ENCODE measurements at regions not wholly inside any gene's neighbourhood (a gene's known extent, or its start where the extent isn't known, plus 50 kb on each side); places are given as distances from the start of the nearest gene placed in this dataset.

GRCh38 chr15:39181940-39182339, 398.9 kb upstream of the THBS1 start:
- Histone ChIP-seq H3K79me1 (ENCODE audit: low read depth, low read length) (no peaks in the 10 kb centered on the region), H2AFZ (ENCODE audit: low read length) (no peak overlapping the region), H3K4me3 (ENCODE audit: extremely low read depth in 1 of 4, insufficient read depth in 2 of 4, low read depth in 3 of 4, low read length in 4 of 4) (no peak overlapping the region), H3K23me2 (ENCODE audit: low read depth, low read length) (no peaks in the 10 kb centered on the region), H3K18ac (ENCODE audit: extremely low read depth, low read length) (no peak overlapping the region), H3K9me3 (ENCODE audit: insufficient read depth in 2 of 2, low read depth in 1 of 2, low read length in 1 of 2) (no peaks in the 10 kb centered on the region), H4K5ac (ENCODE audit: insufficient read length, low read depth, low read length) (no peak overlapping the region), H3K27me3 (replicated peaks in 1 of 4; ENCODE audit: control insufficient read depth in 3 of 4, extremely low read depth in 1 of 4, insufficient read depth in 3 of 4, low read length in 3 of 4) (no peaks in the 10 kb centered on the region), H3K36me3 (ENCODE audit: control insufficient read depth in 2 of 4, insufficient read depth in 4 of 4, low read length in 3 of 4) (no peaks in the 10 kb centered on the region), H3K9ac (replicated peaks in 1 of 4; ENCODE audit: extremely low read depth in 1 of 4, low read depth in 3 of 4, low read length in 3 of 4) (no peak overlapping the region), H3K79me2 (ENCODE audit: control insufficient read depth in 1 of 2, insufficient read depth in 2 of 2, low read length in 2 of 2) (no peaks in the 10 kb centered on the region), H3K14ac (ENCODE audit: insufficient read length) (no peak overlapping the region), H3K27ac (ENCODE audit: low read depth, low read length) (no peak overlapping the region), H4K8ac (ENCODE audit: extremely low read depth, insufficient read depth, low read length) (no peak overlapping the region), H3K4me1 (replicated peaks in 1 of 4; ENCODE audit: control insufficient read depth in 3 of 4, insufficient read depth in 4 of 4, low read length in 3 of 4) (no peaks in the 10 kb centered on the region), H3K23ac (ENCODE audit: insufficient read length) (no peak overlapping the region), H2BK5ac (ENCODE audit: low read depth, low read length) (no peak overlapping the region), H2BK12ac (ENCODE audit: low read depth, low read length) (no peak overlapping the region), H2BK20ac (ENCODE audit: low read length) (no peak overlapping the region), H2BK15ac (ENCODE audit: low read length) (no peak overlapping the region), H2BK120ac (replicated peaks; ENCODE audit: low read depth, low read length) (no peak overlapping the region), H4K91ac (replicated peaks; ENCODE audit: insufficient read length, low read length) (no peak overlapping the region), H3K4ac (replicated peaks; ENCODE audit: insufficient read length, low read depth, low read length) (no peak overlapping the region), H3K56ac (replicated peaks; ENCODE audit: insufficient read length, low read depth, low read length) (no peak overlapping the region), H4K20me1 (replicated peaks in 1 of 2; ENCODE audit: control insufficient read depth in 1 of 2, insufficient read depth in 2 of 2, low read length in 2 of 2) (no peaks in the 10 kb centered on the region), H3K4me2 (ENCODE audit: insufficient read depth in 1 of 2, low read depth in 2 of 2, low read length in 2 of 2) (no peak overlapping the region), H2AK5ac (ENCODE audit: low read depth, low read length) (no peak overlapping the region)
- POLR2A ChIA-PET (ENCODE audit: partially characterized antibody) = no interaction called here
- FAIRE-seq (no peak), DNase-seq (ENCODE audit: low read depth in 1 of 2, low spot score in 2 of 2) (no peak)
- TF ChIP-seq TAF1 (IDR thresholded peaks at IDR 0.05; ENCODE audit: low read depth, low read length) = no peak
- no peak for TF ChIP-seq TEAD4 (IDR thresholded peaks at IDR 0.05; ENCODE audit: low read depth, low read length)
- no peak for TF ChIP-seq CREB1 (IDR thresholded peaks at IDR 0.05)
- TF ChIP-seq BRCA1 (IDR thresholded peaks at IDR 0.05; ENCODE audit: low read depth, low read length) = no peak
- TF ChIP-seq RNF2 (IDR thresholded peaks at IDR 0.05; ENCODE audit: borderline replicate concordance, low read depth, low read length, missing control alignments, poor library complexity, severe bottlenecking) = no peak
- no peak for TF ChIP-seq RAD21 (IDR thresholded peaks at IDR 0.05 in 1 of 2, conservative IDR thresholded peaks at IDR 0.05 in 1 of 2; ENCODE audit: low read depth in 2 of 2, low read length in 2 of 2)
- no peak for TF ChIP-seq GTF2F1 (IDR thresholded peaks at IDR 0.05; ENCODE audit: borderline replicate concordance, low read depth, low read length)
- TF ChIP-seq CEBPB (IDR thresholded peaks at IDR 0.05; ENCODE audit: low read depth, low read length) = no peak
- no peak for TF ChIP-seq NRF1 (IDR thresholded peaks at IDR 0.05; ENCODE audit: low read depth, low read length)
- CTCF ChIA-PET (ENCODE audit: partially characterized antibody) = no interaction called here
- 100% methylated on average over 2 of the region's 2 CpGs; no CpG with 5 or more reads in 1 of the 2 experiments for WGBS, 2 experiments (ENCODE audit: extremely low coverage in 1 of 2, insufficient coverage in 1 of 2, insufficient read length in 1 of 2, insufficient replicate concordance in 2 of 2, low coverage in 1 of 2, low lambda C conversion rate in 2 of 2, missing lambda C conversion rate in 1 of 2)
